ENCODE measurements at regions not wholly inside any gene's neighbourhood (a gene's known extent, or its start where the extent isn't known, plus 50 kb on each side); places are given as distances from the start of the nearest gene placed in this dataset.

GRCh38 chr12:19070341-19070740, 59.2 kb upstream of the PLEKHA5 start:
- TF ChIP-seq CTCF (IDR thresholded peaks at IDR 0.05), result no peak
- no peak for TF ChIP-seq POLR2AphosphoS5 (IDR thresholded peaks at IDR 0.05)
- no peak for TF ChIP-seq EP300 (IDR thresholded peaks at IDR 0.05)
- no peak for TF ChIP-seq POLR2A (IDR thresholded peaks at IDR 0.05)

All from sigmoid colon (tissue), 4 donors.